Renal cortical epithelial cell (primary cell): ENCODE measurements at regions not wholly inside any gene's neighbourhood (a gene's known extent, or its start where the extent isn't known, plus 50 kb on each side); places are given as distances from the start of the nearest gene placed in this dataset.
A peak's percentile ranks its signal among the peaks of the same experiment; 100 is the strongest.

Source experiments
- DNase-seq: peaks from one replicate; pipeline ENCODE4 v3.0.0-alpha.2; 2011; ENCODE audit warnings: low read depth

DNA sequence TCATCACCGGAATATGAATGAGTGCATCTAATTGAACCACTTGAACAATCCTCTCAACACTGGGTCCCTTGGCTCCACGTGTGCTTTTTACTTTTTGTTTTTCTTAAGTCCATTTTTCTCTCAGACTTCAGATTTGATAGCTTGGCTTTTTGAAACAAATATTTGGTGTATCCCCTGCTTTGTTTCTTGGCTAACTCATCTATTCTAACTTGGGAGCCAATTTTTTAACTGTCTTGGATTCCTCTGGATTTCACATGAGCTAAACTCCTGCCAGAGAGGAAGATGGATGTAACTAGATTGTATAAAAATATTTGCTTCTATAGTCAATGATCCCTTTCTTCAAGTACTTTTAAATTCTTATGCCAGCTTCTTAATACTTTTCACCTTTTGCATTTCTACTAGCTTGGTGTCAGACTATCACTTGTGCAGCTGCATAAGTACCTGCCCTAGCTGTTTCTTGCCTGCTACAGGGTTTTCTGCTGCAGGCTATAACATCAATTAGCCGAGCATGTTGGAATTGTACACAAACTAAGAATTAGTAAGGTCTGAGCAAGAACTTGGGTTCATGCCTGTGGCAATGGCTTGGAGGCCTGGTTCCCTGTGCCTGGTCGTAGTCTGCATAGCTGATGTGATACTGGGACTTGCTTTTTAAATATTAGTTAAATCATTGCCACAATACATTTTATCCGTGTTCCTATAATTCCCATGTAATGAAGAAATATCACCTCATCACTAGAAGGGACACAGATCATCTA is 281.5 kb downstream of the EN1 start:
- DNase-seq, result no peak

DNA sequence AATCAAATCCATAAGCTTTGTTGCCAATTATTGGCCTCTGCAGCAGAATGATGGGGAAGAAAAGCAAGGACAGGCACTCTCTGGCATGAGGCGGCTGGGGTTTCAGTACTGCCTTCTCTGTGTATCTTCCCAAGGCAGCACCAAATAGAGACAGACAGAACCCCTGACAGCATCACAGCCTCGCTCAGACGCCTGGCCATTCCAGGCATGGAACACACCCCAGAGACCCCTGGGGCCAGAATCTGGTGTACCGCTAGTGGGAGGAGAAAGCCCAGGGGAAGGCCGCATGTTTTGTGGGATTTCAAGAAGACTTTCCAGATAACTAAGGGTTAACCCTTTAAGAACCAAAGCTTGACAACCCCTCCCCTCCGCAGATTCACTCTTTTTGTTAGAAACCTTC is 282.1 kb downstream of the EN1 start:
- no peak for DNase-seq

GRCh38 chr2:118562144-118562543 is 285.3 kb downstream of the EN1 start:
- no peak for DNase-seq

DNA sequence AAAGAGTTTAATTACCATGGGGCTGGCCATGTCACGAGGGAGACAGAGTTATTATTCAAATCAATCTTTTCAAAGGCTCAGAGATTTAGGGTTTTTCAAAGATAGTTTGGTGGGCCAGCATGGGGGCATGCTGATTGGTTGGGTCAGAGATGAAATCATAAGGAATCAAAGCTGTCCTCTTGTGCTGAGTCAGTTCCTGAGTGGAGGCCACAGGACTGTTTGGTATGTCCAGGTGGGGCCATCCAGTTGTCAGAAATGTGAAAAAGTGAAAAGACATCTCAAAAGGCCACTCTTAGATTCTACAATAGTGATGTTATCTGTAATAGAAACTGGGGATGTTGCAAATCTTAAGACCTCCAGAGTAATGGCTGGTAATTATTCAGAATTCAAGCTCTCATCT is 288.6 kb downstream of the EN1 start:
- DNase-seq, result no peak

DNA sequence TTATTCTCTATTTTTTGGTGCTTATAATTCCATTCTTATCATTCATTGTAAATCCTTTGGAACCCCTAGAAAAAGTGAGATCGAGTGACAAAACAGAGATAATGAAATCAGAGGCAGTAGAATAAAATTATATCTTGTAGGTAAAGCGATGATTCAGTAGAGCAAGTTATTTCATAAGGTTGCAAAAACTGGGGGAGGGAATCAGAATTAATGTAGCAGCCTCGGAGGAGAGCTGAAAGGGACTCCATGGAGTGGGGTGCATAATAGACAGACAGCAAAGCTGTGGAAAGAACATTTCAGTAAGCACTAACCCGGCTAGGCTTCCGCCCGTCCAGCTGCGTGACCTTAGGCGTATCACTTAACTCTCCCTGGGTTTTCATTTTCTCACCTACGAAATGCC is 289.7 kb downstream of the EN1 start:
- DNase-seq, result no peak

- DNase-seq, result no peak
Measured at GRCh38 chr2:118557016-118557415, 290.4 kb downstream of the EN1 start.

GRCh38 chr2:118554616-118555015 is 292.8 kb downstream of the EN1 start:
- no peak for DNase-seq

GRCh38 chr2:118549503-118549902 is 297.9 kb downstream of the EN1 start:
- no peak for DNase-seq

- no peak for DNase-seq
Measured at GRCh38 chr2:118548880-118549488, 298.5 kb downstream of the EN1 start.

GRCh38 chr2:118539290-118539689 is 308.2 kb downstream of the EN1 start:
- DNase-seq, result no peak

DNA sequence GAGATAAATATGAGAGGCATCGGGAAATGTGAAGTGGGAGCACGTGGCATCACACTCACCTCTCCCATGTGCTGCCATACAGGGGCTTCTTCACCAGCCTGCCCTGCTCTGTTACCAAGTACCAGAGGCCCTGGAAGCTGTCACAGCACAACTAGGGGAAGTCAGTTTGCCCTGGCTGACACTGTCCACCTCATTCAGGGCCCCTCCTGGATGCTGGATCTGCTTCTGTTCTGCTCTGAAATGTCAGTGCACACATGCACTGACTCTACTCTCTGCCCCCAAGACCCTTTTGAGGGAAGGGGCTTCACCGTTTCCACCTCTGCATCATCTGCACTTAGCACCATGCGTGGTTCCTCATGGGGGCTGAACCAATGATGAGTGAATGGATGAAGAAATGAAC is 311.1 kb downstream of the EN1 start:
- no peak for DNase-seq

DNA sequence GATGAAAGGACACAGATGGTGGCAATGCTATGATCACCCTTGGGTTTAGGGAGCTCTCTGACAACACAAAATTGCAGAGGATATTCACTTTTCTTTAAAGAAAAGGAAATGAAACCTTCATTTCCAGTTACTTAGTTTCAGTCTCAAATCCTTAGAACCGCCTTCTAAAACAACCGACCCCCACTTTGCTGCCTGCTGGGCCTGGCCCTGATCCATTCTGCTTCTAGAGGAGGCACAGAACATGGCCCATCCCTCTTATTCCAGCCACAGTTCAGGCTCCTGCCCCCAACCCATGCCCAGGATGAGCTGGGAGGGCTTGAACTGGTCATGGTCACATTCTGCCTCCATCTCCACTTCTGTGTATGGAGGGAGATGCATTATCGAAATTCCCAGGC is 311.6 kb downstream of the EN1 start:
- no peak for DNase-seq

DNA sequence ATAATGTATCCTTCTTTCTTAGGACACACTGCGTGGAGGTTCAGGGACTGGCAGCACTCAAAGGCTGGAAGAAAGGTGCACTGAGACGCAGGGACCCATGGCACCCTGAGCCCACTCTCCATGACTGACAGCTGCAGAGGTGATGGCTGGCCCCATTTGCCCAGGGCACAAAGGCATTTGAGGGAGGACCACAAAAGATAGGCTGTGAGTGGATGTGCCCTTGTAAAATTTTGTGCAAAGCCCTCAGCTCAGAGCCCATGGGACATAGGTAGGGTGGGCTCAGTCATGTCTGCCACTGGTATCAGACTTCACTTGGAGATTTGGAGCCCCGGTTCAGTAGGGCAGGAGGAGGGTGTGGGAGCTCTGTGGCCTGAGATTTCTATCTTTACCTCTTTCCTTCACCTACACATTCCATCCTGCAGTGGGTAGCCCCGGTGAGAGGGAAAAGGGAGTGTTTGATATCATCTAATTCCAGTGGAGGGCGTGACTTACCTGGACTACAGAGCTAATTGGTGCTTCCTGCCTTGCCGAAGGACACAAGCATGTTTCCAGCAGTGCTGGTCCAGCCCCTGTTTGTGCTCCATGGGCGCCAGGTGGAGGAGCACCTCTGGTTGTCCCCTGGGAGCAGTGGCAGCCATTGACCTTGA is 312.2 kb downstream of the EN1 start:
- no peak for DNase-seq

GRCh38 chr2:118530976-118531375 is 316.5 kb downstream of the EN1 start:
- peak; percentile 13 for DNase-seq

- no peak for DNase-seq
Measured at GRCh38 chr2:118529908-118530599, 317.4 kb downstream of the EN1 start.

- no peak for DNase-seq
Measured at GRCh38 chr2:118527571-118527970, 319.9 kb downstream of the EN1 start.

- DNase-seq, result no peak
Measured at GRCh38 chr2:118525346-118525745, 322.1 kb downstream of the EN1 start.

DNA sequence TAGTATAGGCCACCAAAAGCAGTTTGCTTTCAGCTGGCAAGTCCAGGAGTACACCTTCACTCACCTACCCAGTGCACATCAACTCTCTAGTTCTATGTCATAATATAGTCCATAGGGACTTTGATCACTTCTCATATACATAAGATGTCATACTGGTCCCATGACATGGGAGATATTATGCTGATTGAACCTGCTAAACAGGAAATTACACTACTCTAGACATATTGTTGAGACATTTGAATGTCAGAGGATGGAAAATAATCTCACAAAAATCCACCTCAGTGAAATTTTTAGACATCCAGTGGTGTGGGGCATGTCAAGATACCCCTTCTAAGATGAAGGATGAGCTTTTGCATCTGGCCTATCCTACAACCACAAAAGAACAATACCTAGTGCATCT is 322.5 kb downstream of the EN1 start:
- DNase-seq, result no peak

- no peak for DNase-seq
Measured at GRCh38 chr2:118523761-118524160, 323.7 kb downstream of the EN1 start.

- no peak for DNase-seq
Measured at GRCh38 chr2:118521960-118522359, 325.5 kb downstream of the EN1 start.

DNA sequence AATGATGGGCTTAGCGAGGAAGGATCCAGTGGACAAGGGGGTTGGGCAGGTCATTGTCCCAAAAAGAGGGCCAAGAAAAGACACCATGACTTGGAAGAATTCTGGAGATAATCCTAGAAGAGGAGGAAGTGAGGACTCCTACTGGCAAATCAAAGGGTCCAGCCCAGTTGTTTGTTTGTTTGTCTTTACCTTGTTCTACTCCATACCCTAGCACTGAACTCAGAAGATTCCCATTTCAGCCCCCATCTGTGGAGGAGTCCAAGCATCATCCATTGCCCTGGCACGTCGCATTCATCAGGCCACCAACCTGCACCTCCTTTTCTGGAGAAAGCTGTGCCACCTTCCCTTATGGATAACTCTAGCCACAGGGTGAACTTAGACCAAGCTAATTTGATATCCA is 326.2 kb downstream of the EN1 start:
- no peak for DNase-seq

DNA sequence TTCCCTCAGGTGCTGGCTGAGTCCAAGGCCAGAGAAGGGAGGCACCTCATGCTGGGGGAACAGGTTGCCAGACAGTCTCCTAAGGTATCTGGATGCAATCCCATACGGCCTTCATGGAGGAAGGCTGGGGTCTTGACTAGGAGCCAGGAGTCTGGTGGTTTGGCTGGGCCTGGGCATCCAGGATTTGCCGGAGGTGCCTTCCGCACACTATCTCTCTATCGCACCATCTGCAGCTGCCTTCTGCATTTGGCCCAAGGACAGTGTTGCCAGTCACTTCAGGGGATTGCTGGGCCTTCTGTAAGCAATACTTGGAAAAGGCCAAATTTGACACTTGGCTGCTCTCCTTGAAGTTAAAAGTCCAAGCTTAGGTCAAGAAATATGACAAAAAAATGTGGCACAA is 327.2 kb downstream of the EN1 start:
- no peak for DNase-seq

GRCh38 chr2:118519511-118519910 is 327.9 kb downstream of the EN1 start:
- DNase-seq, result no peak
